T-cell (primary cell): ENCODE measurements at regions not wholly inside any gene's neighbourhood (a gene's known extent, or its start where the extent isn't known, plus 50 kb on each side); places are given as distances from the start of the nearest gene placed in this dataset.

Experiments
- ATAC-seq, 4 experiments: fragments of 200-7000 bp in 3 of 4; fragments of 150-1000 bp in 1 of 4; cut with Tn5 transposase; replicated peaks in 1 of 4; 1 replicate in 3 of 4; 2 replicates in 1 of 4; pipeline ENCODE4 v1.10.0; 2021; ENCODE audit warnings: moderate library complexity in 3 of 4, mild to moderate bottlenecking in 2 of 4, moderate number of reproducible peaks in 1 of 4
- CTCF ChIA-PET, 2 donors: fragments of 300-600 bp; sonication (Branson Sonifier 250); formaldehyde crosslinking; loops; one replicate each; lab custom pipeline; 2022; ENCODE audit warnings: antibody characterized with exemption in 2 of 2; lab: Charles Lee
- POLR2A ChIA-PET, 2 donors: fragments of 300-600 bp; sonication (Branson Sonifier 250); formaldehyde crosslinking; loops; one replicate each; lab custom pipeline; 2022; ENCODE audit warnings: antibody characterized with exemption in 2 of 2; lab: Charles Lee
- DNase-seq, 35 experiments: peaks; one replicate each; pipeline versions ENCODE4 v3.0.0 to v3.0.0-alpha.2; 2013 to 2023
- H3K27ac ChIP-seq: one replicate; pipeline ENCODE4 v1.5.1; 2013; ENCODE audit warnings: low read length
- H3K27me3 ChIP-seq, 2 experiments: replicated peaks in 1 of 2; 1 replicate in 1 of 2; 2 replicates in 1 of 2; pipeline versions ENCODE4 v1.6.1 to v1.7.0; 2013; ENCODE audit warnings: low read length in 1 of 2, mixed read lengths in 1 of 2; ENCODE audit not compliant: control insufficient read depth in 2 of 2, insufficient read depth in 2 of 2; ENCODE audit errors: extremely low read depth in 1 of 2
- H3K36me3 ChIP-seq, 2 donors: 1 replicate in 1 of 2; 2 replicates in 1 of 2; pipeline versions ENCODE4 v1.6.1 to v1.7.0; 2013; ENCODE audit warnings: low read length in 1 of 2; ENCODE audit not compliant: control insufficient read depth in 2 of 2, insufficient read depth in 1 of 2; ENCODE audit errors: extremely low read depth in 1 of 2
- H3K4me1 ChIP-seq, 2 experiments: 1 replicate in 1 of 2; 2 replicates in 1 of 2; pipeline versions ENCODE4 v1.6.1 to v1.7.0; 2013; ENCODE audit warnings: low read length in 2 of 2, mixed read lengths in 1 of 2; ENCODE audit not compliant: insufficient read depth in 2 of 2, control insufficient read depth in 1 of 2; ENCODE audit errors: extremely low read depth in 1 of 2
- H3K4me3 ChIP-seq, 2 donors: 1 replicate in 1 of 2; 2 replicates in 1 of 2; pipeline versions ENCODE4 v1.5.1 to v1.7.0; 2013; ENCODE audit warnings: mild to moderate bottlenecking in 2 of 2, low read length in 1 of 2, moderate library complexity in 1 of 2; ENCODE audit not compliant: control insufficient read depth in 1 of 2; ENCODE audit errors: extremely low read depth in 1 of 2
- H3K9me3 ChIP-seq: 2 replicates; pipeline ENCODE4 v1.7.0; 2013
- H3K27ac Mint-ChIP-seq, 2 donors: one replicate each; pipeline ENCODE4 v1.8.0; 2020 to 2021; ENCODE audit warnings: mild to moderate bottlenecking in 2 of 2, mixed read lengths in 2 of 2
- H3K27me3 Mint-ChIP-seq, 2 donors: one replicate each; pipeline ENCODE4 v1.8.0; 2021 to 2022; ENCODE audit warnings: mixed read lengths in 2 of 2
- H3K36me3 Mint-ChIP-seq: one replicate; pipeline ENCODE4 v1.8.0; 2021; ENCODE audit warnings: mixed read lengths
- H3K4me1 Mint-ChIP-seq, 3 donors: one replicate each; pipeline ENCODE4 v1.8.0; 2020 to 2022; ENCODE audit warnings: mixed read lengths in 3 of 3, mild to moderate bottlenecking in 1 of 3
- H3K4me3 Mint-ChIP-seq, 3 donors: one replicate each; pipeline ENCODE4 v1.8.0; 2020 to 2022; ENCODE audit warnings: mild to moderate bottlenecking in 3 of 3, mixed read lengths in 3 of 3, moderate library complexity in 3 of 3
- H3K9me3 Mint-ChIP-seq, 3 donors: one replicate each; pipeline ENCODE4 v1.8.0; 2020 to 2022; ENCODE audit warnings: mixed read lengths in 3 of 3
- WGBS: methylation state at CpG from one replicate; pipeline ENCODE4 v1.1.5; 2013; ENCODE audit warnings: missing lambda C conversion rate; ENCODE audit not compliant: insufficient coverage; 5-methylcytosine and 5-hydroxymethylcytosine counted together

DNA sequence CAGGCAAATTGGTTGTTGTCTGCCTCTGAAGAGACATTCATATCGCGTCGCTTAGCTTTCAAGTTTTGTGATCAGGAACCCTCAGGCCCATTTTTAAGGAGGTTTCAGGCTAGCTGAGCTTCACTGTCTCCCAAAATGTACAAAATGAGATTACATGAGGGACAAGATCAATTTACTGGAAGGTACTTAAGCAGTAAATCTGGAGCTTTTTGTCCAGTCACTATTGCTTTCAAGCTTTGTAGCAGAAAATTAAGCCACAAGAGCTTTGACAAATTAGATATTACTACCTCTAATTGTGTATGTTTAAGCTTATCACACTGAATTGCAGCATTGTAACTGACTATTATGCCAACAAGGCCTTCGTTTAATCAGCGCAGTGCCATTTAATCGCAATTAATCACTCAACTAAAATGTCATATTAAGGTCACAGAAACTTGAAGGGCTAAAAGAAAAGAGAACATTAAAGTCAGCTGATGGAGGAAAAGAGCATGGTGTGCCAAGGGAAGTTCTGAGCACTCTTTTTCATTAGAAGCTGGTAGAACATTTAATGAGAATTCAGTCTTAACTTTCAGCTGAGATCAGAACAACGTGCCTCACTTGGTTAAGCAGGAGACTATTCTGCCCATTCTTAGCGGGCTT, 353.0 kb downstream of the FBXO8 start:
- H3K27me3 Mint-ChIP-seq, result no peaks in the 10 kb centered on the region
- no peak overlapping the region for H3K4me3 Mint-ChIP-seq
- ATAC-seq (no peak), DNase-seq (no peak)
- Histone ChIP-seq H3K27ac (no peak overlapping the region), H3K4me1 (no peaks in the 10 kb centered on the region), H3K36me3 (no peaks in the 10 kb centered on the region), H3K9me3 (no peaks in the 10 kb centered on the region), H3K27me3 (no peaks in the 10 kb centered on the region), H3K4me3 (no peak overlapping the region)
- CTCF ChIA-PET, result no interaction called here
- no peak overlapping the region for H3K27ac Mint-ChIP-seq
- POLR2A ChIA-PET, result interaction anchor here in 1 of 2 donors (0.6 kb wide), 1 partner anchor 1453 kb away, joined by 3 read pairs; no protein-coding TSS in a partner anchor
- no peaks in the 10 kb centered on the region for H3K36me3 Mint-ChIP-seq
- H3K4me1 Mint-ChIP-seq, result no peaks in the 10 kb centered on the region
- H3K9me3 Mint-ChIP-seq, result peaks cover 0 to 3% (median 0%) of the 10 kb centered on the region in 3 donors
- 100% methylated on average over 3 of the region's 8 CpGs for WGBS

DNA sequence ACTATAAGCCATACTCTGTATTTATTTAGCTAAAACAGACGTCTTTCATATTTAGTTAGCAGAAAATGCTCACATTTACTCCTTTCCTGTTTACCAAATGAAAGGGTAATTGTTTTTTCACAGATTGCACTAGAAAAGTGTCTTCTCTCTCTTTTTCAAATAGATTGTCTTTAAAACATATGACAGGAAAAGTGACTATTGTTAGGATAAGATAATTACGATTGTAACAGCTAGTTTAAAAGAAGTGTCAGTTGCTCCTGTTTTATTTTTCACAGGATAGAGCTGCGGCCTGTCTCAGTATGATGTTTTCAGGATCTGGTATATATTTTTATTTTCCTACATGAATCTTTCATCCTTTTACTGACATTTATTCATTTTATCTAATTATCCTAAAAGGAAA, 353.5 kb downstream of the FBXO8 start:
- no peaks in the 10 kb centered on the region for H3K9me3 ChIP-seq
- POLR2A ChIA-PET, result no interaction called here
- no peak overlapping the region for H3K4me3 Mint-ChIP-seq
- H3K4me1 Mint-ChIP-seq, result no peaks in the 10 kb centered on the region
- DNase-seq, result no peak
- H3K4me3 ChIP-seq, result no peak overlapping the region
- ATAC-seq, result no peak
- no peaks in the 10 kb centered on the region for H3K27me3 ChIP-seq
- peaks cover 0 to 3% (median 0%) of the 10 kb centered on the region in 3 donors for H3K9me3 Mint-ChIP-seq
- no peak overlapping the region for H3K27ac ChIP-seq
- no peaks in the 10 kb centered on the region for H3K4me1 ChIP-seq
- H3K36me3 ChIP-seq, result no peaks in the 10 kb centered on the region
- no peaks in the 10 kb centered on the region for H3K27me3 Mint-ChIP-seq
- CTCF ChIA-PET, result no interaction called here
- no CpG with 5 or more reads among the region's 3 CpGs for WGBS
- H3K36me3 Mint-ChIP-seq, result no peaks in the 10 kb centered on the region
- H3K27ac Mint-ChIP-seq, result no peak overlapping the region

DNA sequence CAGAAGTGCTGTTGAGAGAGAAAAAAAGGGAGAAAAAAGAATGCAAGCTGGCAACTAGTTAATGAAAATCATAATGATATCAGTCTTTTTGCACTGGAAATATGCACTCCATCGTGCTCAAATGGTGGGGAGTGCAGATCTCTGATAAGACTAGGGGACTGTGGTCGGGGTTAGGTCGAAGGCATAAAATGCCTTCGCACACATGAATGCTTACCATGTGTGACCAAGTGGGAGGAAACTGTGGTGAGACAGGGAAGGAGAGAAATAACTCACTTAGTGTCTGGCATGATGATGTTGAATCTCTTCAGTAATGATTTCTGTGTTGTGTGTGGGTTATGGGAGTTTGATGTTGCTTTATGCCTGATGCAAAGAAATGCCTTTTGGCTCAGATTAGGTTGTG, 358.9 kb downstream of the FBXO8 start:
- H3K27me3 Mint-ChIP-seq, result no peaks in the 10 kb centered on the region
- peaks cover 0 to 3% (median 0%) of the 10 kb centered on the region in 3 donors for H3K9me3 Mint-ChIP-seq
- no peak for ATAC-seq
- Histone ChIP-seq H3K9me3 (no peaks in the 10 kb centered on the region), H3K27ac (no peak overlapping the region), H3K4me3 (no peak overlapping the region), H3K36me3 (no peaks in the 10 kb centered on the region), H3K4me1 (no peaks in the 10 kb centered on the region), H3K27me3 (peaks cover 0 to 2% of the 10 kb centered on the region in 2 experiments)
- no peaks in the 10 kb centered on the region for H3K4me1 Mint-ChIP-seq
- no peaks in the 10 kb centered on the region for H3K36me3 Mint-ChIP-seq
- DNase-seq, result no peak
- CTCF ChIA-PET, result no interaction called here
- WGBS, result 5% methylated on average over 4 of the region's 4 CpGs
- H3K4me3 Mint-ChIP-seq, result no peak overlapping the region
- POLR2A ChIA-PET, result no interaction called here
- H3K27ac Mint-ChIP-seq, result no peak overlapping the region

DNA sequence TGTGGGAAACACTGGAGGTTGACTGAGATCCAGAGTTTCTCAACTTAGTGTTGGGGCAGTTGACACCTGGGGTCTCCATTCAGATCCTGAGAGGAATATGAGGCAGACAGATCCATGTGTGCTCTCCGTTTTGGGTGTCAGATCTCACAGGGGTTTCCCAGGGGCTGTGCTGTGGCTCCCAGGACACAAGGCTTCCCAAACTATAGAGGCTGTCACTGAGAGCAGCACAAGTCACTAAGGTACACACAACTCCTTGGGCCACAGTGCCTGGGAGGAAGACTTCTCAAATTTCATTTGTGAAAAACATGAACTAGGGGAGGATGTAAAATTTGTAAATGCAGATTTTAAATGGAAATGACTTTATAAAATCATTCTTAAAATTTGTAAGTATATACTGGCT, 363.6 kb downstream of the FBXO8 start:
- no peaks in the 10 kb centered on the region for H3K27me3 Mint-ChIP-seq
- WGBS, result 40% methylated on average over 1 of the region's 1 CpG
- H3K27me3 ChIP-seq, result peaks cover 0 to 2% of the 10 kb centered on the region in 2 experiments
- no peak for ATAC-seq
- H3K9me3 Mint-ChIP-seq, result no peaks in the 10 kb centered on the region
- H3K9me3 ChIP-seq, result no peaks in the 10 kb centered on the region
- POLR2A ChIA-PET, result no interaction called here
- no peak overlapping the region for H3K4me3 Mint-ChIP-seq
- no peaks in the 10 kb centered on the region for H3K4me1 ChIP-seq
- DNase-seq, result no peak
- H3K4me3 ChIP-seq, result no peak overlapping the region
- H3K27ac ChIP-seq, result no peak overlapping the region
- H3K36me3 ChIP-seq, result no peaks in the 10 kb centered on the region
- CTCF ChIA-PET, result no interaction called here
- H3K36me3 Mint-ChIP-seq, result no peaks in the 10 kb centered on the region
- H3K4me1 Mint-ChIP-seq, result no peaks in the 10 kb centered on the region
- H3K27ac Mint-ChIP-seq, result no peak overlapping the region

DNA sequence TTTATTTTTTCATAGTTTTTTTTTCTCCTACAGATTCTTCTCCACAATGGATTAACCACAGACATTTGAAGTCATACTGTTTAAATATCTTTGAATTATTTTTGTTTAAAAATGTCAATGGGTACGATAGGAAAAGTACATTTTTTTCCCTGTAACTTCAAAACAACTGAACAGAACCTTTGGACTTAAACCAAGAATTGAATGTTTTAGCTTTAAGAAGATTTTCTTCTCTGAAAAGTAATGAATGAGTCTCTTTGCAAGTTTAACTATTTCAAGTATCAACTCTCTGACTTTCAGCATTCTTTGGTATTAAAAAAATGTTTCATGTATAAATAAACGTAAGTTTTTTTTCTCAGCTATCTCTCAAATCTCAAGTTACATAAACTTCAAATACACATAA, 364.3 kb downstream of the FBXO8 start:
- DNase-seq (no peak), ATAC-seq (no peak)
- no peaks in the 10 kb centered on the region for H3K9me3 ChIP-seq
- H3K36me3 ChIP-seq, result no peaks in the 10 kb centered on the region
- no CpG with 5 or more reads among the region's 2 CpGs for WGBS
- Mint-ChIP-seq H3K36me3 (no peaks in the 10 kb centered on the region), H3K4me3 (no peak overlapping the region), H3K4me1 (no peaks in the 10 kb centered on the region), H3K27me3 (no peaks in the 10 kb centered on the region), H3K9me3 (no peaks in the 10 kb centered on the region), H3K27ac (no peak overlapping the region)
- H3K27ac ChIP-seq, result no peak overlapping the region
- ChIA-PET POLR2A (interaction anchor here in 1 of 2 donors (0.5 kb wide), 1 partner anchor 410 kb away, joined by 3 read pairs; no protein-coding TSS in a partner anchor), CTCF (no interaction called here)
- H3K4me3 ChIP-seq, result no peak overlapping the region
- no peaks in the 10 kb centered on the region for H3K4me1 ChIP-seq
- peaks cover 0 to 2% of the 10 kb centered on the region in 2 experiments for H3K27me3 ChIP-seq

DNA sequence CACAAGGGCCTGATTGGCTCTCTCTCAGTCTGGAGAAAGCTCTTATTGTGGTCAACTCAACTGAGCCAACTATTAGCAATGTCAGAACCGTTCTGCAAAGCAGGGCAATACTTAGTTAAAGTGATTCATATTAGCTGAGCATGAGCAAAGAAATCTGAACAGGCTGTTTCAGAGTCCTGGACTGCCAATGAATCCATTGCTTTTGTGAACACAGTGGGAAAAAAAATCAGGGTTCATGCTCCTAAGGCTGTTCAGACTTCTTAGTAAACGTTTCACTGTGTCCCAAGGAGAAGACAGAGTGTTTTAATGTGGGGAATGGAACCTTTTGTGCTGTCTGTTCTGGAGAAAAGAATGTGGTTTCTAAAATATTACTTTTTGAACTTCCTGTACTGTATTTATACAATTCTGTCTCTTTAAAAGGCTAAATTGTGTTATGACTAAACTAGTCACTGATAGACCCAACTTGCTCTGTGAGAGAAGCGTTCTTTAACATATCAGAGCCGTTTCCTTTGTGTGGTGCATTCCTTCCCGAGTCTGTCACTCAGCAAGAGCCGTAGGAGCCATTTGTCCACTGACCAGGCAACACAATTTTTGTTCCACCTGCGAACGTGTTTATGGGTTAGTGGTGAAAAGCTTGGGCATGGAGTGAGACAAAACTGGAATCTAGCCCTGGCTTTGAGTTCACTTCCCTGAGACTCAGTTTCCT, 366.1 kb downstream of the FBXO8 start:
- ATAC-seq (no peak), DNase-seq (no peak)
- H3K27ac ChIP-seq, result no peak overlapping the region
- no peak overlapping the region for H3K27ac Mint-ChIP-seq
- no peak overlapping the region for H3K4me3 ChIP-seq
- H3K4me1 Mint-ChIP-seq, result no peaks in the 10 kb centered on the region
- POLR2A ChIA-PET, result no interaction called here
- H3K36me3 Mint-ChIP-seq, result no peaks in the 10 kb centered on the region
- no peaks in the 10 kb centered on the region for H3K9me3 ChIP-seq
- H3K9me3 Mint-ChIP-seq, result no peaks in the 10 kb centered on the region
- H3K4me3 Mint-ChIP-seq, result no peak overlapping the region
- CTCF ChIA-PET, result interaction anchor here in 1 of 2 donors (0.6 kb wide), 1 partner anchor 1575 kb away, joined by 3 read pairs; no protein-coding TSS in a partner anchor
- H3K4me1 ChIP-seq, result no peaks in the 10 kb centered on the region
- WGBS, result 59% methylated on average over 6 of the region's 8 CpGs
- no peaks in the 10 kb centered on the region for H3K36me3 ChIP-seq
- peaks cover 0 to 2% of the 10 kb centered on the region in 2 experiments for H3K27me3 ChIP-seq
- H3K27me3 Mint-ChIP-seq, result no peaks in the 10 kb centered on the region
